Pulmonary artery endothelial cell (primary cell): ENCODE measurements at regions not wholly inside any gene's neighbourhood (a gene's known extent, or its start where the extent isn't known, plus 50 kb on each side); places are given as distances from the start of the nearest gene placed in this dataset.
"Not testable (repeated sequence)": the region's sequence is repeated elsewhere in the genome, so short reads cannot be mapped to it uniquely, and the experiment has no call there.

Experiments
- DNase-seq: peaks from one replicate; pipeline ENCODE4 v3.0.0-alpha.2; 2011; ENCODE audit warnings: low read depth, low spot score

DNA sequence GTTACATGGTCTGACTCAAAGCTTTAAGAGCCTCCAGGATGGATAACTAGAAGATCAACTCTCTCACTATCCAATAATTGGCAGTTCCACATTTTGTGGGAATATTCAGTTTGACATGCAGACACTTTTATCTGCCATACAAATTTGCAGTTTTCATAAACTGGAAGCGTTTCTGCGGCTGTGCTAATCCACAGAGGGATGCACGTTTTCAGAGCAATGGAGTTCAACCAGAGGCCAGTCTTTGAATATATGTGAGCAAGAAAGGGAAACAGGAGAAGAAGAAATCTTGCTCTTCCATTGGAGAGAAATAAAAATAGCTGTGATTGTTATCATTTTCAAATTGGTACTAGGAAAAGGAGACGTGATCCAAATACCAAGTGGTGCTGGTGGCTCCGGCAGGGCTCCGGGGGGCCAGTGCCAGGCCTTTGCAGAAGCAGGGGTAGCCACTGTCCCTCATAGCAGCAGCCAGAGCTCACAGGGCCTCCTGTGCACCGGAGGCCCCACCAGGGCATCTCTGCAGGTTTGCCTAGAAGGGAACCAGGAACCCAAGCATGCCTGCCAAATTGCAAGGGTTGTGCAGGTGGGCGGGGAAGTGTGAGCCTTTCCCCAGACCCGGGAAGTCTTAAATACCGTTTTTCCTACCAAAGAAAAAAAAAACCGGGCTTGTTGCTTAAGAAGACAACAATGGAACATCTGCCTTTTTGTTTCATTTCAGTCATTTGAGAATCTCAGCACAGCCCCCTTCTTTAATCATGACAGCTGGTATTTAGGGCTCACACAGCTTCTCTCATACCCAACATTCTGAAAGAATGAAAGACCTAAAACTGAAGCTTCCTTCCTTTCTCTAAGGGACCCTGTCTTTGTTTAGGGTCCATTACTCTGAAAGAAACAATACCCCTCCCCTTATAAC lies 791.1 kb upstream of the SOX11 start:
- no peak for DNase-seq

DNA sequence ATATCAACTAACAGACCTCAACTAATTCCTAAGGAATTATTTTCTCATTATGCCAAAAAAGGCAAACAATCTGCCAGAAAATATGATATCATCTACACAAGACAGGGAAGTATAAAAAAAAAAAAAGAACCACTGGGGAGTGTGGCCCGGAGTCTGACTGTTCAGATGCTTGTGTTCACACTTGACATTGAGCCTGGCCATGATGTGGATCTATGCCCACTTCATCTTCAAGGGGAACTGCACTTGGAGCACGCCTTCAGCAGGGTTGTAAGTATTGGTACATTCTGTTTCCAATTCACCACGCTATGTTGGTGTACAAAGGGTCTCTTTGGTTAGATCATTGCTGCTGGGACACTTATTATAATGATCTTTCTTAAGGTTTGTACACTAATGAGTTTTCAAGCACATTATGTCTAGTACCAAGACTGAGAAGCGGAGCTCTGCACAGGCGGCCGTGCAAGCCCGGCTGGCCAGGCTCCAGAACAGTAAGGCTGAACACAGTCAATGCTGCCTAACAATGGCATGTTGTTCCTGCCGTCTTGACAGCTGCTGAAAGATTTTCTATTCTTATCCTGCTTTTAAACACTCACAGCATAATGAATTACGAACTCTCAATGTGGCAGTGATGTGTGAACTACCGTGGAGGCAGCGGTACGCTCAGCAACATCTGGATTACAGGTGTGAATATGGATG lies 788.4 kb upstream of the SOX11 start:
- no peak for DNase-seq

DNA sequence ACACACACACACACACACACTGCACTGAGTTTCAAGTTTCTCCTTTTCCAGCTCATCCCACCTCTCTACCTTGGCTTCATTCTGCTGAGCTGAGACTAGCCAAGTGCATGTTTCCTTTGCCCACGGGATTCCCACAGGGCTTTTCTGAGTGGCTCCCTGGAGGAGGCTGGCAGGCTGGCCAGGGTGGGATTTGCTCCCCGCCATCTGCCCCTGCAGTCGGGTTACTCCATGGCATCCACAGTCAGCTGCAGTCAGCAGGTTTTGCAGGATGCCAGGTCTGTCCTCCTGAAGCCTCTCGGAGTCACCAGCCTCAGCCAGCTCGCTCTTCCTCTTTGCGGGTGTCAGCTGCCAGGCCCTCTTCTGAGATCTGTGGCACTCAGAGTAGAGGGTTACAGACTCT lies 783.7 kb upstream of the SOX11 start:
- DNase-seq: no peak

DNA sequence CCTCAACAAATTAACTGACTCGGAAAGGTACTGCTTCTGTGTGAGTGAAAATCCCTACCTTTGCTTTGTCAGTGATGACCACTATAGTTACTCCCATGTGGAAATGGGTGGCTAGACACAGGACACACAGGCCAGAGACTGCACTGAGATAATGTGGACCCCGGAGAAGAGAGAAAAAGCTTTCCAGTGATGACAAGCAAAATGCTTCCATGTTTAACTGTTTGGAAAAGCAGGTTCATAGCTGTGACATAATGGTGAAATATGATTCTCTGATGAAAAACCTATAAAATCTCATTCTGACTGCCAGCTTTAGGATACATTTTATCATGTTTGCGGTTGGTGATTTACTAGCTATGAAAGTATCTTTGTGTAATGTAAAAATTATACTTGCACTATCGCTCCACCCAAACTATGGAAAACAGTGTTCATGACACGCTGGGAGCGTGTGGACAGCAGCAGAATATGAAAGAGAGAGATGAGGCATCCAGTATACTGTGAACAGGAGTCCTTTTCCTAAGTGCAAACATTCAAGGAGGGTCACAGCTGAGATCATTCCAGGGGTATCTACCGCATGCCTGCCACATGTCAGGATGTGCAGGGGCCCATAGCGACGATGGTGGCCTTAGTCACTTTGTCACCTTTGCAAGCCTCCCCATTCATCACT lies 782.7 kb upstream of the SOX11 start:
- DNase-seq: no peak

DNA sequence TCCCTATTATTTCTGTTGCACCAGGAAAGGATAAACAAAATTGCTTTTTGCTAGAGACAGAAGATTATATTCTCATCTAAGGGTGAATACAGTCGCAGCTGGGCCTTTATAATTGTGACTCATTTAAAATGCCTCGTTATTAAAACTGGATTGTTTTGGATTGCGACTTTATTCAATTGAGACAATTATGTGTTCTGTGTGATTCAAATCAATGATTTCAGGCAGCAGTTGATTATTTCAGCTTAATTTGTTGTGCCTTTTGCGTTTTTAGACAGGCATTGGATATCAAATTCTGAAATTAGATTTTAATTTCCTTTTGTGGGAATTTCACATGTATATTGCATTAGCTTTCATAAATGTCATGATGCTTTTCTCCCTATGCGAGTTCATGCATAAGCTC lies 778.1 kb upstream of the SOX11 start:
- DNase-seq: no peak

DNA sequence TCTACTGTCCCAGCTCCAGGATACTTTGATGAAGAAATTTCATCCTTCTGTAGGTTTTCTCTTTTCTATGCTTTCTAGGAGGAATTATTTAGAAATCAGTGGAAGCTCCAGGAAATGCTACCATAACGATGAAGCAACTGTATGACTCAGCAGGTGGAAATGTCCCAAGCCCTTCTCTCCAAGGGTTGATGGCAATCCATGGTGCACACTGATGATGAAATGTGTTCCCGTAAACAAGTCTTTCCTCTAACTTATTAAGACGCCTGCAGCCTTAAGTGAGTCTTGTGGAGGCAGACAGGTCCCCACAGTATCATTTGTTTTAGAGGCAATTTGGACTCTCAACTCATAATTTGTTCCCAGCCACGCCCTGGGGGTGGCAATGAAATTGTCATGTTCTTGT lies 777.6 kb upstream of the SOX11 start:
- DNase-seq: no peak

DNA sequence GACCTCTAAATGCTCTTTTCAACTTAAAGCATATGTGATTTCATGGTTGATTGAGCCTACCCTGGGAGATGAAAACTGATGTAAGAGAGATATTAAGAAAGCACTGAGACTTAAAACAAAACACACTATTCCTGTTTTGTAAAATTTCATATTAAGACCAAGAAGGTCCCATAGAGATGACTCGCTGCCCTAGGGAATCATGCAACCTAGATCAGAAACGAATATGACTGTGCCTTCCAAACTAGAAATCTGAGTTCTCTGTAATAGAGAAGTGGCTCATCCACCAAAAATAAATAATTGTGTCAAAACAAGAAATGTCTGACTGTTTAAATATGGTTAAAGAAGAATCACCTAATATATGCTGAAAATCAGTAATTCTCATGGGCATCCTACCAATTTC lies 776.8 kb upstream of the SOX11 start:
- DNase-seq: no peak

DNA sequence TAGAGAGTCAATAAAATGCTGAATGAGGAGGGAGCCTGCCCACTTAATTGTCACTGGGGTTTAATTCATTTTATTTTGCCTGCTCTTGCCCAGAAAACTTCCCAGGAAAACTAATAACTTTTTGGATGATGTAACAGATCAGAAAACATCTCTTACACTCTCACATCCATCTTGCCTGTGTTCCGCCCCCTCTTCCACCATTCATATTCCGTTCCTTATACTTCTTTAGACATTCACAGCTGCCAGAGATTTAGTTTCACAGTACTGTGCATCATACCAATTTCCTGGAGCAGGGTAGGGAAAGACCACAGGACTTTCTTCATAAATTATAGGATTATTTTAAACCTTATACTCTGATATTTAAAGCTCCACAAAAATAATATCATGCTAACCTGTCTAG lies 776.1 kb upstream of the SOX11 start:
- DNase-seq: no peak

DNA sequence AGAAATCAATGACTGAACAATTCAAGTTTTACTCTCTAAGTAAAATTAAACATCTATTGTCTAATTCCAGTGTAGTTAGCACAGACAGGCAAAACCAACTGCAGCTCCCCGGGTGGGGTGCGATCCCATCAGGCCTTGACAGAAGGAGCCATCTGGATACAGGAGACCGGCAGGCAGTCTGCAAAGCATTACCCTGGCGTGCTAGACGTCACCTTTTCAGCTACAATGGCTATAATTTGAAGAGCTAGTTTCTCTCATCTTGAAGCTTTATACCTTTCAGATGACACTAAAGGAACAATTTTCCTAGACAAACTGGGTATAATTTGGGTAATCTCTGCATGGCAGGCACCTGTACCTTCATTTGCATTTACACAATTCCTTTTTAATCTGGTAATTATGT lies 761.5 kb upstream of the SOX11 start:
- DNase-seq: no peak

DNA sequence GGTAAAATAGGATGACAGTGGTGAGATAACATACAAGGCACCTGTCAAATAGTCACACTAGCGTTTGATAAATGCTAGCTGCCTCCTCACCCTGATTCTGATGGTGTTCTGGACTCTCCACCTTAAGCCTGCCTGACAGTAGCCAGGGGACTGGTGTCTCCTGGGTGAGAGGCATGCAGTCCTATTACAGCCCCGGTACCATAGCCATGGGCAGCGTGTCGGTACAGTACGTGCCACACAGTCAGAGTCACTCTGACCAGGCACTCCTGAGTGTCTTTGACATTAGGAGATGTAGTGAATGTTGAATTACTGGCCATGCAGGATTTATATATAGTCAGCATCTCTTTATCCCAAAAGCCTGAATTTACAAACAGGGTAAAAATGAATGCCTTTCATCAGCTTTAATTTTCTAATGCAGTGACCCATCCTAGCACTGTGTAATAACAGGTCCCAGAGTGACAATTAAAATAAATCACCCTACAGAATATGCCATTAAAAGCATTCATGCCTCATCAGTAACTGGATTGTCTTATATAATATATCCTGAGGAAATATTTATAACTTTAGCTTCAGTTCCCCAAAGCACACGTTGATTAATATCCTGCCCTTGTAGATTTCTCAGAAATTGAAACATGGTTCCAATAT lies 760.3 kb upstream of the SOX11 start:
- no peak for DNase-seq

DNA sequence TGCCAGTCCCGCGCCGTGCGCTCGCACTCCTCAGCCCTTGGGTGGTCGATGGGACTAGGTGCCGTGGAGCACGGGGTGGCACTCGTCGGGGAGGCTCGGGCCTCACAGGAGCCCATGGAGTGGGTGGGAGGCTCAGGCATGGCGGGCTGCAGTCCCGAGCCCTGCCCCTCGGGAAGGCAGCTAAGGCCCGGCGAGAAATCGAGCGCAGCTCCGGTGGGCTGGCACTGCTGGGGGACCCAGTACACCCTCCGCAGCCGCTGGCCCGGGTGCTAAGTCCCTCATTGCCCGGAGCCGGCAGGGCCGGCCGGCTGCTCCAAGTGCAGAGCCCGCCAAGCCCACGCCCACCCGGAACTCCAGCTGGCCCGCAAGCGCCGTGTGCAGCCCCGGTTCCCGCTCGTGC lies 756.9 kb upstream of the SOX11 start:
- not testable (repeated sequence) for DNase-seq

DNA sequence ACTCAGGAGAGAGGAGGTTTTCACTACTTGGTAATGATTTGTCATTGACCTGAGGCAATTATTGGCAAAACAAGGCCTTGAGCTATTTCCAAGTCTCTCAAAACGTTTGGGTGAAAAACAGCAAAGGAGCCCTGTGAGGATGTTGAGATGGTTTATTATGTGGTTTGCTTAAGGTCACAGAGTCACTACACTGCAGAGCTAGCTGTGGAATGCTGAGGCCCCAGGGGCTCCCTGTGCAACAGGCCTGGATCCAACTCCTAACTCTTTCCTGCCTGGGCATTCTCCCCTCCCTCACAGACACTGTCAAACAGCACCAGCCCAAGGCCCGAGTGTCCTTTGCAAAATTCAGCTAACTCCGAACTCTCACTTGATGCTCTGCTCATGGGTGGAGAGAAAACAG lies 754.6 kb upstream of the SOX11 start:
- DNase-seq: no peak

DNA sequence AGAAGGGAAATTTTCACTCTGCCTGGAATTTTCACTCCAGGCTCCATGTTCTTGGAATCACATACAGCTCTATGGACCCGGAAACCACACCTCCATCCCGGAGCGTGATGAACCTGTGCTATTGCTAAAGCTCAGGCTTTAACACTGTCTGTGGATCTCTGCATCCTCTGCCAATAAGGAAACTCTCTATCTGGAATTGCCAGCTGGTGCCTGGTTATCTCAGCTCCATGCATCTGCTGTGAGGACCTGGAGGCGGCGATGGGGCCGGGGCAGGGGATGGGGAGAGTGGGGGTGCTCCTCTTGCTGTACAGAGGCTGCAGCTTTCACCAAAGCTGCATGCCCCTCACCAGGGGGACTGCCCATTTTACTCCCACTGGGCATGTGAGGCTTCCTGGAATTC lies 754.0 kb upstream of the SOX11 start:
- DNase-seq: no peak

DNA sequence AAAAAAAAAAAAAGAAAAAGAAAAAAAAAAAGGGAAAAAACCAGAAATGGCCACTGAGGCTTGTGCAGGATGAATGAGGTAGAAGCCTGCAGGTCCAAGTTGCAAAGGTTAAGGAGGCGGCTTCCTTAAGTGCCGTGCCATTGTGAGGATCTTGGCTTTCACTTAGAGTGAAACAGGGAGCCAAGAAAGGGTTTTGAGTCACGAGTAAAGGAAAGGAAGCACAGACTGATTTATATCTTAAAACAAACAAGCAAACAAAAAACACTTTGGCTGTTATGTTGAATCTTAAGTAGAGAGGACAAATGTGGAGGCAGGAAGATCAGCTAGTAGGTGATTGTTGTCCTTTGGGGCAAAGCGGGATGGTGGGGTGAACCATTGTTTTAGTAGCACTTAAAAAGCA lies 749.7 kb upstream of the SOX11 start:
- no peak for DNase-seq

DNA sequence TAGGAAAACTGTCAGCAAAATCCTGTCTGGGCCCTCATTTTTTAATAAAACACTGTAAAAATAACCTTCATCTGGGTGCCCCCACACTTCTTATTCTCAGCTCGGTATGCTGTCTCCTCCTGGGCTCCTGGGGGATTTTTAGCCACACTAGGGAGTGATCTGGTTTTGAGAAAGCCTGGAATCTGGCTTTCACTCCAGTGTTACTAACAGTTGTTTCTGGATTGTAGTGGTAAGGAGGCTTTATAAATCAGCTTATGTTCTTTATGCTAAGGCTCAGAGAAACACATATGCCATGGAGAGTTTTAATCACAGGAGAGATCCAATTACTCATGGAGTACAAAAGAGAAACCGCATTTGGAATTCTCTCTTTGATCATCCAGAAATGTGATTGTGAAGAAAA lies 744.3 kb upstream of the SOX11 start:
- DNase-seq: no peak

DNA sequence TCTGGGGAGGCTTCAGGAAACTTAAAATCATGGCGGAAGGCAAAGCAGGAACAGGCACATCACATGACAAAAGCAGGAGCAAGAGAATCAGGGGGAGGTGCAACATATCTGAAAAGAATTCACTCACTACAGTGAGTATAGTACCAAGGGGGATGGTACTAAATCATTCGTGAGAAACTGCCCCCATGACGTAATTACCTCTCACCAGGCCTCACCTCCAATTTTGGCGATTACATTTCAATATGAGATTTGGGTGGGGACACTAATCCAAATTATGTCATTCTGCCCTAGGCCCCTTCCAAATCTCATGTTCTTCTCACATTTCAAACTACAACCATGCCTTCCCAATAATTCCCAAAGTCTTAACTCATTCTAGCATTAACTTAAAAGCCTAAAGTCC lies 740.8 kb upstream of the SOX11 start:
- no peak for DNase-seq

DNA sequence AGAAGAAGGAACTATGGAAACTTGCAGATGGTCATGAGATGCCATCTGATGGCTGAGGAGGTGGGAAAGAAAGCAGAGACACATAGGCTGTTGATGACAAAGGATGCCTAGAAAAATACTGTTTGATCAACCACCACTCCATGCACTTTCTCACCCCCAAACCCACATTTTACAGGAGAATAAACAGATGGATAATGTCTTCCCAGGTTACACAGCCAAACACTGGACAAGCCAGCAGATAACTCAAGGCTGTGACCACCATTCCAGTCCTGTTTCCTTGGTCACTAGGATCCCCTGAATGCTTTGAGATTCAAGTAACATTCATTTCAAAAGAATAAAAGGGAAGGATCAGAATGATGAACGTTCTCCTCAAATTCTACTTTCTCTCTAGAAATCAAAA lies 733.0 kb upstream of the SOX11 start:
- no peak for DNase-seq

DNA sequence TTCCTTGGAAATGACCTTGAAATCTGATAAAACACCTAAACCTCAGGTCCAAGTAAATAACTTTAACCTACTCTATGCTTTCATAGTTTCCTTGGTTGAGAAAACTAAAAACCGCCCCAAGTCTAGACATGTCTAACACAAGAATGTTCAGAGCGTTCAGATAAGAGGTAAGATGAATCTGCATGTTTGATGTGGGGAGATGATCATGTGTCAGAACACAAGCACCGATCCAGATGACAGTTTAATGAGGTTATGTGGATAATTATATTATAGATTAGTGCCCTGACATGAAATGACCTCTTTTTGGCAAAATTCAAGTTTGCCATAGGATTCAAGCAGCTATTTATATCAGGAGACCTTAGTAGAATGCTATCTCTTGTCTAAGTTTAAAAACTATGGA lies 729.8 kb upstream of the SOX11 start:
- DNase-seq: no peak

DNA sequence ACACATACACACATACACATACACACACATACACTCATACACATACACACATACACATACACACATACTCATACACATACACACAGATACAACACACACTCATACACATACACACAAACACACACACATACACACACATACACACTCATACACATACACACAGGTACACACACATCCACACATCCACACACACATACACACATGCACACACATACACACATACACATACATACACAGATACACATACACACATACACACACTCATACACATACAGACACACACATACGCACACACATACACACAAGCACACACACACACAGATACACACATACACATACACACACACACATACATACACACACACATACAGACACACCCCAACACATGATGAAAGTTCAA lies 729.1 kb upstream of the SOX11 start:
- DNase-seq: no peak

DNA sequence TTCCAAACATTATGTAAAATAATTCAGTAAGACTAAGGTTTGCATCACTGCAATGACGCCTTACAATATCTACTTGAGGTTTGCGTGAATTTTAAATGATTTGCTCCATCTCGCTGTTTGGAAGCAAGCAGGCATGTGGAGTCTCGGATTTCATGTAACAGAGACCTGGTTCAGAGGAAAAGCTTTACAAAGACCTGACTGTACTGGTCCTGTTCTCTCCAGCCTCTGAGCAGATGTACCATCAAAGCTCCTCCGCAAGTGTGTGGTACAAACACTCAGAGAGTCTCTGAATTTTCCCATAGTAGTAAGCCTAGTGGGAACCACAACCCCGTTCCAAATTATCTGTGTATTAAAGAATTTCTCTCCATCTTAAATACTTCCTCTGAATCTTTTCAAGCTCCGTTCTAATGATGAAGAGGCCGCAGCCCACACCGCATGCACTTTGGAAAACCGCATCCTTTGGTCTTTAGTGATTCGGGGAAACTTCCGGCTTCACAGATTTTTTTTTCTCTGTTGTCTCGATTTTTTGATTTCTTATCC lies 728.1 kb upstream of the SOX11 start:
- DNase-seq: no peak

DNA sequence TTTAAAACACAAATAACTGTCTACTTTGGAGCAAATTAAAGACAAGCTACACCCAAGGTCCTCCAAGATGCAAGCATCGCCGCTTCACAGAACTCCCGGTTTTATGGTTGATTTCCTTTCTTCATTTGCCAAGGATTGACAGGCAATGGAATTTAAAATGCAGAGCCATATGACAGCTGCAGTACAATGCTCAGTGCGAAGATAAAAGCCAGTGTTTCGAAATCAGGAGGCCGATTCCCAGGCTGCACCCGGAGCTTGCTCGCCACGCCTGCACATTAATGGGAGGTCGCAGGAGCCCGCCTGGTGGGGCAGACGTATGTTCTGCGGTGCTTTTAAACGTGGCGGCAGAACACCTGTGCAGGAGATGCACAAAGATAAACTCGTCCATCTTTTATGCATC lies 727.6 kb upstream of the SOX11 start:
- no peak for DNase-seq
